ENCODE measurements at regions not wholly inside any gene's neighbourhood (a gene's known extent, or its start where the extent isn't known, plus 50 kb on each side); places are given as distances from the start of the nearest gene placed in this dataset.

- Histone ChIP-seq H3K79me1 (ENCODE audit: low read depth in 1 of 2, low read length in 2 of 2) (no peaks in the 10 kb centered on the region), H3K36me3 (ENCODE audit: control insufficient read depth, insufficient read depth, low read length) (no peaks in the 10 kb centered on the region), H4K91ac (ENCODE audit: insufficient read depth, low read depth, low read length) (no peak overlapping the region), H2BK15ac (ENCODE audit: low read depth, low read length) (no peak overlapping the region), H2AK5ac (ENCODE audit: low read depth, low read length) (no peak overlapping the region), H3K9me3 (ENCODE audit: control insufficient read depth, insufficient read depth, low read length) (no peaks in the 10 kb centered on the region), H3K9me1 (ENCODE audit: insufficient read depth, low read length) (no peaks in the 10 kb centered on the region), H3K4me1 (ENCODE audit: control insufficient read depth, insufficient read depth, low read length) (no peaks in the 10 kb centered on the region), H4K8ac (ENCODE audit: low read depth in 2 of 2, low read length in 2 of 2) (no peak overlapping the region), H2AFZ (replicated peaks; ENCODE audit: low read length, poor library complexity) (no peak overlapping the region), H3K18ac (ENCODE audit: low read depth, low read length) (no peak overlapping the region), H3K4ac (ENCODE audit: low read depth, low read length) (no peak overlapping the region), H3K14ac (replicated peaks; ENCODE audit: low read depth, low read length) (no peak overlapping the region), H3K27me3 (ENCODE audit: control insufficient read depth, insufficient read depth, low read length) (no peaks in the 10 kb centered on the region; the same call in 1 of the 2 replicates), H2BK20ac (ENCODE audit: low read depth, low read length) (no peak overlapping the region), H3K4me2 (ENCODE audit: low read depth, low read length) (no peak overlapping the region), H2BK120ac (ENCODE audit: low read depth, low read length) (no peak overlapping the region), H4K5ac (ENCODE audit: low read depth, low read length) (no peak overlapping the region), H2BK5ac (ENCODE audit: low read depth, low read length, poor library complexity, severe bottlenecking) (no peak overlapping the region), H3K4me3 (ENCODE audit: insufficient read depth, low read depth, low read length) (no peak overlapping the region), H2AK9ac (replicated peaks; ENCODE audit: low read depth, low read length, poor library complexity) (no peak overlapping the region), H4K20me1 (ENCODE audit: insufficient read depth, low read length) (no peaks in the 10 kb centered on the region), H3K23ac (ENCODE audit: low read depth, low read length) (no peak overlapping the region), H3K27ac (ENCODE audit: insufficient read depth, low read length) (no peak overlapping the region), H3K9ac (ENCODE audit: low read depth, low read length) (no peak overlapping the region), H3K56ac (ENCODE audit: extremely low read depth, insufficient read depth, low read length) (no peak overlapping the region)
- POLR2A ChIA-PET (ENCODE audit: unreplicated experiment) = no interaction called here
- intact Hi-C loops (cut with micrococcal nuclease) = no loop called here
- no CpG with 5 or more reads among the region's 5 CpGs for WGBS, 2 experiments (ENCODE audit: extremely low coverage in 2 of 2, insufficient read length in 1 of 2)
- in situ Hi-C loops (cut with MboI; ENCODE audit: low sequenced_read_pairs) = no loop called here
- dilution Hi-C loops (cut with HindIII; ENCODE audit: low sequenced_read_pairs, unreplicated experiment) = no loop called here
- DNase-seq (no peak), ATAC-seq (ENCODE audit: low read depth) (no peak)
- CTCF ChIA-PET = no interaction called here
- no TSS peak for BruUV-seq (replicated peaks)
- no peak for TF ChIP-seq MXI1 (IDR thresholded peaks at IDR 0.05; ENCODE audit: borderline replicate concordance, low read depth, low read length)
- no peak for TF ChIP-seq CEBPB (IDR thresholded peaks at IDR 0.05; ENCODE audit: low read depth, low read length)
- no peak for TF ChIP-seq RFX5 (IDR thresholded peaks at IDR 0.05; ENCODE audit: low read depth, low read length)
- TF ChIP-seq ELK1 (IDR thresholded peaks at IDR 0.05; ENCODE audit: borderline replicate concordance, low read depth, low read length) = no peak
- TF ChIP-seq CTCF (conservative IDR thresholded peaks at IDR 0.05; ENCODE audit: low read depth, low read length) = no peak
- no peak for TF ChIP-seq USF2 (IDR thresholded peaks at IDR 0.05; ENCODE audit: low read depth, low read length)
- no peak for TF ChIP-seq BHLHE40 (IDR thresholded peaks at IDR 0.05; ENCODE audit: low read depth, low read length)
- TF ChIP-seq NFE2L2 (IDR thresholded peaks at IDR 0.05; ENCODE audit: low read depth, low read length) = no peak
- TF ChIP-seq MAFK (IDR thresholded peaks at IDR 0.05; ENCODE audit: low read depth, low read length) = no peak
- no peak for TF ChIP-seq SMC3 (IDR thresholded peaks at IDR 0.05; ENCODE audit: low read depth, low read length)
- TF ChIP-seq RAD21 (IDR thresholded peaks at IDR 0.05; ENCODE audit: low read length) = no peak
- no peak for TF ChIP-seq RCOR1 (IDR thresholded peaks at IDR 0.05; ENCODE audit: insufficient replicate concordance, low read length)
- no peak for TF ChIP-seq CHD1 (IDR thresholded peaks at IDR 0.05; ENCODE audit: low read depth, low read length)
- TF ChIP-seq FOS (IDR thresholded peaks at IDR 0.05; ENCODE audit: low read depth, low read length) = no peak
- no peak for TF ChIP-seq MAZ (IDR thresholded peaks at IDR 0.05; ENCODE audit: borderline replicate concordance, low read depth, low read length)
- TF ChIP-seq POLR2A (IDR thresholded peaks at IDR 0.05; ENCODE audit: low read depth, low read length) = no peak
Measured at GRCh38 chr19:31511696-31512095, 162.5 kb upstream of the TSHZ3 start.

Data from IMR-90 (cell line).